Endodermal cell (in vitro differentiated cells): ENCODE measurements at regions not wholly inside any gene's neighbourhood (a gene's known extent, or its start where the extent isn't known, plus 50 kb on each side); places are given as distances from the start of the nearest gene placed in this dataset.
"Not testable (repeated sequence)": the region's sequence is repeated elsewhere in the genome, so short reads cannot be mapped to it uniquely, and the experiment has no call there.

Source experiments
- DNase-seq: peaks from one replicate; pipeline ENCODE4 v3.0.0-alpha.2; 2017
- H3K27ac ChIP-seq: 2 replicates; pipeline ENCODE4 v1.5.1; 2013; ENCODE audit warnings: mild to moderate bottlenecking, low read depth, low read length, moderate library complexity
- H3K27me3 ChIP-seq: 2 replicates; pipeline ENCODE4 v1.6.1; 2013; ENCODE audit warnings: mild to moderate bottlenecking, low read length, moderate library complexity; ENCODE audit not compliant: insufficient read depth, control insufficient read depth, poor library complexity, severe bottlenecking
- H3K36me3 ChIP-seq: 2 replicates; pipeline ENCODE4 v1.7.0; 2013; ENCODE audit warnings: mild to moderate bottlenecking, low read length, moderate library complexity; ENCODE audit not compliant: control insufficient read depth, insufficient read depth
- H3K4me1 ChIP-seq: one replicate; pipeline ENCODE4 v1.7.0; 2013; ENCODE audit warnings: low read length; ENCODE audit not compliant: control insufficient read depth, insufficient read depth
- H3K4me3 ChIP-seq: 2 replicates; pipeline ENCODE4 v1.5.1; 2013; ENCODE audit warnings: mild to moderate bottlenecking, low read length, moderate library complexity
- H3K9ac ChIP-seq: 2 replicates; pipeline ENCODE4 v1.6.1; 2013; ENCODE audit warnings: mild to moderate bottlenecking, low read length, moderate library complexity; ENCODE audit not compliant: poor library complexity, severe bottlenecking; ENCODE audit errors: extremely low read depth
- H3K9me3 ChIP-seq: 2 replicates; pipeline ENCODE4 v1.6.1; 2013; ENCODE audit warnings: mild to moderate bottlenecking, low read length, moderate library complexity; ENCODE audit not compliant: control insufficient read depth
- H3K27ac Mint-ChIP-seq: 2 replicates; pipeline ENCODE4 v1.8.0; 2020; ENCODE audit warnings: mixed read lengths
- H3K27me3 Mint-ChIP-seq: 2 replicates; pipeline ENCODE4 v1.8.0; 2021; ENCODE audit warnings: mild to moderate bottlenecking, mixed read lengths; ENCODE audit not compliant: insufficient read depth
- H3K36me3 Mint-ChIP-seq: 2 replicates; pipeline ENCODE4 v1.8.0; 2020; ENCODE audit warnings: low read depth, mixed read lengths
- H3K4me1 Mint-ChIP-seq: 2 replicates; pipeline ENCODE4 v1.8.0; 2020; ENCODE audit warnings: mixed read lengths
- H3K4me3 Mint-ChIP-seq: 2 replicates; pipeline ENCODE4 v1.8.0; 2020; ENCODE audit warnings: mild to moderate bottlenecking, moderate library complexity, mixed read lengths
- H3K9me3 Mint-ChIP-seq: 2 replicates; pipeline ENCODE4 v1.8.0; 2020; ENCODE audit warnings: mild to moderate bottlenecking, mixed read lengths
- CTCF ChIP-seq: fragments of 200-600 bp; sonication (generic); conservative IDR thresholded peaks from 2 replicates; pipeline ENCODE4 v1.5.0; 2021; ENCODE audit warnings: antibody characterized with exemption, mild to moderate bottlenecking
- WGBS, 2 experiments: methylation state at CpG; one replicate each; pipeline versions ENCODE4 v1.1.5 to v1.1.7; 2013; ENCODE audit warnings: missing lambda C conversion rate in 2 of 2, mixed read lengths in 1 of 2; ENCODE audit not compliant: insufficient coverage in 1 of 2, insufficient read length in 1 of 2; 5-methylcytosine and 5-hydroxymethylcytosine counted together

- Mint-ChIP-seq H3K36me3 (no peaks in the 10 kb centered on the region), H3K9me3 (peaks cover 16% of the 10 kb centered on the region), H3K27me3 (no peaks in the 10 kb centered on the region), H3K27ac (no peak overlapping the region), H3K4me3 (no peak overlapping the region), H3K4me1 (no peaks in the 10 kb centered on the region)
- TF ChIP-seq CTCF = no peak
- H3K27ac ChIP-seq = no peak overlapping the region
- H3K9me3 ChIP-seq = peaks cover 4% of the 10 kb centered on the region
- H3K27me3 ChIP-seq = no peaks in the 10 kb centered on the region
- no peak for DNase-seq
- H3K9ac ChIP-seq = no peak overlapping the region
- H3K4me3 ChIP-seq = no peak overlapping the region
- no peaks in the 10 kb centered on the region for H3K36me3 ChIP-seq
- no peaks in the 10 kb centered on the region for H3K4me1 ChIP-seq
Measured at GRCh38 chr12:23282701-23283100, 657.7 kb downstream of the ETNK1 start.

- 92 to 100% methylated on average over 15 to 57 of the region's 57 CpGs for WGBS, 2 experiments
- H3K27ac ChIP-seq, DNase-seq, H3K4me1 Mint-ChIP-seq, H3K9ac ChIP-seq, H3K9me3 ChIP-seq, H3K4me3 Mint-ChIP-seq, H3K27me3 Mint-ChIP-seq, H3K4me1 ChIP-seq, H3K36me3 Mint-ChIP-seq, H3K36me3 ChIP-seq, H3K27me3 ChIP-seq, H3K27ac Mint-ChIP-seq, H3K4me3 ChIP-seq: not testable (repeated sequence)
- peaks cover 18% of the 10 kb centered on the region for H3K9me3 Mint-ChIP-seq
Measured at GRCh38 chr12:23285764-23286530, 661.0 kb downstream of the ETNK1 start.

- TF ChIP-seq CTCF = no peak
- Mint-ChIP-seq H3K27ac (no peak overlapping the region), H3K27me3 (no peaks in the 10 kb centered on the region), H3K4me1 (no peaks in the 10 kb centered on the region), H3K4me3 (no peak overlapping the region), H3K9me3 (peaks cover 7% of the 10 kb centered on the region), H3K36me3 (no peaks in the 10 kb centered on the region)
- no peak for DNase-seq
- WGBS, 2 experiments = 80 to 86% methylated on average over 1 of the region's 1 CpG
- Histone ChIP-seq H3K9ac (no peak overlapping the region), H3K27ac (no peak overlapping the region), H3K27me3 (no peaks in the 10 kb centered on the region), H3K9me3 (no peaks in the 10 kb centered on the region), H3K4me3 (no peak overlapping the region), H3K4me1 (no peaks in the 10 kb centered on the region), H3K36me3 (no peaks in the 10 kb centered on the region)
Measured at GRCh38 chr12:23290627-23291330, 658.7 kb downstream of the SOX5 start.
